Fibroblast of lung (primary cell): ENCODE measurements at regions not wholly inside any gene's neighbourhood (a gene's known extent, or its start where the extent isn't known, plus 50 kb on each side); places are given as distances from the start of the nearest gene placed in this dataset.

Source experiments
- CTCF ChIP-seq, 2 donors: IDR thresholded peaks in 1 of 2; conservative IDR thresholded peaks in 1 of 2; 1 replicate in 1 of 2; 2 replicates in 1 of 2; pipeline ENCODE4 v1.5.1; 2011 to 2012; ENCODE audit warnings: low read length in 2 of 2, control low read depth in 1 of 2, inconsistent platforms in 1 of 2, low read depth in 1 of 2, mild to moderate bottlenecking in 1 of 2
- EZH2 ChIP-seq: IDR thresholded peaks from 2 replicates; pipeline ENCODE4 v1.5.1; 2012; ENCODE audit warnings: low read length, control low read depth, mild to moderate bottlenecking; ENCODE audit errors: missing control alignments

- TF ChIP-seq CTCF (conservative IDR thresholded peaks at IDR 0.05 in 1 of 2, IDR thresholded peaks at IDR 0.05 in 1 of 2; ENCODE audit: low read depth in 1 of 2, low read length in 2 of 2) (no peak), EZH2 (no peak)
These were observed 523.4 kb downstream of the CCDC85A start for GRCh38 chr2:56707218-56707617.
